CD4-positive, alpha-beta T cell treated with Interleukin-17A for 4 hours (primary cell): ENCODE measurements at regions not wholly inside any gene's neighbourhood (a gene's known extent, or its start where the extent isn't known, plus 50 kb on each side); places are given as distances from the start of the nearest gene placed in this dataset.

Experiments
- DNase-seq: peaks from one replicate; pipeline ENCODE4 v3.0.0-alpha.2; 2020; ENCODE audit warnings: mixed read lengths

GRCh38 chr12:90021795-90022440 is 313.3 kb upstream of the ATP2B1 start:
- no peak for DNase-seq

- no peak for DNase-seq
Observed at GRCh38 chr12:90020881-90021280, 312.2 kb upstream of the ATP2B1 start.

DNA sequence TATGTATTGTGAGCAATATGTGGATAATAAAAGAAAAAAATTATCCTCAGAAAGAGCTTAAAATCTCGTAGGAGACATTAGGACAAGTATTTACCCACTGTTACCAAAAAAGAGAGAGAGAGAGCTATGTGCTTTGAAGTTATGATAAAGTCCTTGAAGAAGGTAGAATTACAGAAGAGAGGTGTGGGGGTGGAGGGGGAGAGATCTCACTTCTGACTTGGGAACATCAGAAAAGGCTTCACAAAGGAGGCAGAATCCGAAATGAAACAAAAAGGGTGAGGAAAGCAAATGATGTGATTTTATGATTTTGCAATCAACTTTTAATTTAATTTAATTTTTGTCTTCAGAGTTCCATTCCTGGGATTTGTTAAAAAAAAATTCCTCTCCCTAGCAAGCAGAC is 311.8 kb upstream of the ATP2B1 start:
- DNase-seq, result no peak

GRCh38 chr12:90020014-90020413 is 311.4 kb upstream of the ATP2B1 start:
- no peak for DNase-seq

GRCh38 chr12:90017316-90017715 is 308.7 kb upstream of the ATP2B1 start:
- no peak for DNase-seq

DNA sequence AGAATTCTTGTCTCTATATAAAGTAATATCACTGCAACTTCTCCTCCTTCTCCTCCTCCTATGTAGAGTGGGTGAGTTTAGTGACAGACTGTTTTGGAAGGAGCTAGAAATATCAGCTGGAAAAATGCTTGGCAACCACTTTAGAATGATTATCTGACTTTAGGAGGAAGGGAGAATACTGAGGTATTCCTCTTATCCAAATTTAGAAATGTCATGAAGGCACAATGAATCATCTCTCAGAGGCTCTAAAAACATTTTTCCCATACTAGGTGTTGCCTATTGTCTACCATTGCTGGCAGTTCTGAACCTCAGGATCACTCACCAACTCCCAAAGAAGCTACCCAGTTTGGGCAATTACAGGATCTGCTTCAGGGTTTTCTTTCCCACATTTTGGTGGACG is 306.6 kb upstream of the ATP2B1 start:
- no peak for DNase-seq

- DNase-seq, result peak; percentile 8
Observed at GRCh38 chr12:90013409-90013808, 304.8 kb upstream of the ATP2B1 start.

DNA sequence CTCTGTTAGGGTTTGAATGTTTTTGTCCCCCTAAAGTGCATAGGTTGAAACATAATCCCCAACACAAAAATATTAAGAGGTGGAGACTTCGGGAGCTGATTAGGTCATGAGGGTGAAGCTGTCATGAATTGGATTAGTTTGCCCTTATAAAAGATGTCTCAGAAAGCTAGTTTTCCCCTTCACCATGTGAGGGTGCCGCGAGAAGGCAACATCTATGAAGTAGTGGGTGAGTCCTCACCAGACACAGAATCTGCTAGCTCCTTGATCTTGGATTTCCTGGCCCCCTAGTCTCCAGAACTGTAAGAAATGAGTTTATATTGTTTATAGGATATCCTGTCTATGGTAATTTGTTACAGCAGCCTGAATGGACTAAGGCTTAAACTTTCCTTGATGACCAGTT is 301.5 kb upstream of the ATP2B1 start:
- DNase-seq, result no peak

- DNase-seq, result no peak
Observed at GRCh38 chr12:90008277-90008676, 299.6 kb upstream of the ATP2B1 start.

DNA sequence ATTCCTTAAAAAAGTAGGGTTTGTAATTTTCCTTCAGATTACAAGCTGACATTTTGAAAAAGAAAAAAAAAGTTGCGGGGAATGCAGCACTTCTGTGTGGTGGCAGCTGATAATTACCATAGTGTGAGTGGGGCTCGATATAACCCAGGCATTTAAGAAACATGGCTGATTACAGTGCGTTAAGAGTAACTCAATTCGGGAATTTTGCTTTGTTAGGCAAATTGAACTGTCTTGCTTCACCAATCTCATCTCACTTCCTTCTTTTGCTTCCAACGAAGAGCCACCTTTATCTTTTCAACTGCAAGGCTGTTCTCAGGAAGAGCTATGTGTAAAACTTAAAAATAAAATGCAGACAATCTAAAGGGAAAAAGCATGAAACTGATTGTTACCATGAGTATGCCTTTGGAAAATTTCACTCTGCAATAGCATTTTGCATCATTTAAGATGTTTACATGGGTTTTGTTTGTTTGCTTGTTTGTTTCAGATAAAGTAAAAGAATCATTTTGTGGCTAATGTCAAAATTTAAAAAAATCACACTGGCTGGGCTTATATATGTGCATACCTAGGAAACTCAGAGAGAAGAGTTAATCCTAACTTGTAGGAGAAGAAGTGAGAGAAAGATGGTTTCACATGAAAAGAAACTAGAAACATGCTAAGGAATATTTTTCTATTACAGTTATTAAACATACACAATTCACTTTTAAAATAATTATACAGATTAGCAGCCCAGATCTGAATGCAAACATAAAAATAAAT is 295.9 kb upstream of the ATP2B1 start:
- no peak for DNase-seq

DNA sequence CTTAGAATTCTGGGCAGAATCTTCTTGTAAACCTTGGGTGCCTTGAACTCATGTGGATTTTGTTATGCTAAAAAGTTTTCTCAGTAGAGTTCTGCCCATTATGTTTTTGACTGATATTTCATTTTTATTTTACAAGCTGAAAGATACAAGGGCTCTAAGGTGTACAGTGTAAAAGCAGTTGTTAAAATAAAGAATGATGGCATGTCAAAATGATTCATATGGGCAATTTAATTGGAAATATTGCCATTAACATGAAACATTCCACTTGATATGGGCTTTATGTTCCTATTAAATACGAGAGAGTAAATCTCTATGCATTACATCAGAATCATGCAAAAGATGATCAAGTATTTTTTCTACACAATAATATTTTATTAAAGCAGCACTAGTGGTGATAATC is 295.1 kb upstream of the ATP2B1 start:
- no peak for DNase-seq

DNA sequence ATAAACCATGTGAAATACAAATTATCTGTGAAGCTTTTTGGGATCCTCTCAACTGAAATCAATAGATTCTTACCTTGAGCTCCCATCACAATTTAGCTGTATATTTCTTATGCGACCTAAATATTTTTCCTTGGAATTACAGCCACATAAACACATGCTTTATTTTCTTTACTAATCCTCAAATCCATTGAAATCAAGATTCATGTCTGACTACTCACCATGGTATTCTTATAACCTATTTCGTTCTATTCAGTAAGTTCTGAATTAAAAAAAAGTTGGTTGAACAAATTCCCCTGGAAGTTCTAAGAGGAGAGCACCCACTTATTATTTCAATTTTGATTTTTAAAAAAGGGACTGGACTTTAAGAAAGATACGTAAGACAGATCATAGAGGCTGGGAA is 292.1 kb upstream of the ATP2B1 start:
- no peak for DNase-seq

GRCh38 chr12:89999699-90000505 is 291.3 kb upstream of the ATP2B1 start:
- DNase-seq, result no peak

GRCh38 chr12:89995870-89996269 is 287.2 kb upstream of the ATP2B1 start:
- no peak for DNase-seq

GRCh38 chr12:89994911-89995310 is 286.3 kb upstream of the ATP2B1 start:
- no peak for DNase-seq

- DNase-seq, result no peak
Observed at GRCh38 chr12:89993632-89994031, 285.0 kb upstream of the ATP2B1 start.

GRCh38 chr12:89992668-89993451 is 284.2 kb upstream of the ATP2B1 start:
- no peak for DNase-seq

DNA sequence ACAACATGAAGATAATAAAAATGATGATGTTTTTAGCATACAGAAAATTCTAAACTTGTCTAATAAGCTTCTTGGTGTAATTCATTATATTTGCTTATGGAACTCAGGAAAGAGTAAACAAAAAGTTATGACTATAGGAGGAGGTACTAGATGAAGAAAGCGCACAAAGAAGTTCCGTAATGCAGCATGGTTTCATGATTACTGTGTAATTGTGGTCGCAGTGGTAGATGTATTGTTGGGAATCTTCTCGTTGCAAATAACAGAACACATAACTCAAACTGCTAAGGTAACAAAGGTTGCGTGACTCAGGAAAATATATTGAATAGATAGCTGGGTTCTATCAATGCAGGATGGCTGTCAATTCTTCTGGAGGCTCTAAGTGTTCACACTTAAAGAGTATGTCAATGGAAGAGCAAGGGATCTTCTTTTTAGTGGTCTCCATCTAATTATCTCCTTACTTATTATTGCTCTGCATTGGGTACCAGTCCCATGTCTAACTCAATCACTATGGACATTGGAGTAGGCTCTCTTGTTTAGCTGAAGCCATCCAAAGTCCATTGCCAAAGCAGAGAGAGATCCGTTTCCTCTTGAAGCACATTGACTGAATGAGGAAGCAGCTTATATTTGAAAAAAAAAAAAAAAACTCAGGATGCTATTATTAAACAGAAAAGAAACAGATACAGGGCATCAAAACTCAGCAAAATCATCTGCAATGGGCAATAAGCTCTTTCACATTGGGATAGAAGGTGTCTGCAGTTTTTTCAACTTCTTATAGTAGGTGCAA is 283.4 kb upstream of the ATP2B1 start:
- DNase-seq, result no peak

- DNase-seq, result no peak
Observed at GRCh38 chr12:89988188-89988915, 279.7 kb upstream of the ATP2B1 start.

- DNase-seq, result no peak
Observed at GRCh38 chr12:89985935-89986334, 277.3 kb upstream of the ATP2B1 start.

DNA sequence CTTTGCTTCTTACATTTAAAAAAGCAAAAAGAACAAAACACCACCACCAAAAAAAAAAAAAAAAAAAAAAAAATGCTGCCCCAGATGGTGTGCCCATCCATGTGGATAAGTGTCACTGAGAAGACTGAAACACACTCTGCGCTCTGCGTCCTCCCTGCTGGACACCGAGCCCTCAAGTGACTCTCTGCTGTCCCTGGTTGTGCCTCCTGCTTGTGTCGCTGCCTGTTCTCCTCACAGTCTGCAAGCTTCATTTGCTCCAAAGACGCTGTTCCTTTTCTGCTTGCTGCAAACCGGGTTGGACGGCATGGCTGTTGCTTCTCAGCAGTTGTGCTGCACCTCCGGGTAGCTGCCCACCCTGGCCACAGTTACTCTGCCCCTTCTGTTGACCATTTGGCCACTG is 276.2 kb upstream of the ATP2B1 start:
- DNase-seq, result no peak

GRCh38 chr12:89983622-89984021 is 275.0 kb upstream of the ATP2B1 start:
- DNase-seq, result no peak
